Panc1 (cell line): ENCODE measurements at regions not wholly inside any gene's neighbourhood (a gene's known extent, or its start where the extent isn't known, plus 50 kb on each side); places are given as distances from the start of the nearest gene placed in this dataset.

Experiments used
- ATAC-seq: fragments of 200-7000 bp; cut with Tn5 transposase; 2 replicates; pipeline ENCODE4 v1.9.1; 2020; ENCODE audit warnings: mild to moderate bottlenecking, moderate library complexity
- BruUV-seq: library from RNA; stranded (reverse); fragments of 400-500 nt; replicated peaks from 2 replicates; lab custom pipeline; 2021; lab: Mats Ljungman, UMichigan
- CTCF ChIA-PET: fragments of 300-600 bp; sonication (Branson Sonifier 250); formaldehyde crosslinking; loops from one replicate; lab custom pipeline; 2022; ENCODE audit warnings: antibody characterized with exemption; lab: Charles Lee
- POLR2A ChIA-PET: fragments of 300-600 bp; sonication (Branson Sonifier 250); formaldehyde crosslinking; loops from one replicate; lab custom pipeline; 2022; ENCODE audit warnings: antibody characterized with exemption; lab: Charles Lee
- DNase-seq: peaks from one replicate; pipeline ENCODE4 v3.0.0-alpha.2; 2010; ENCODE audit warnings: low read depth, low spot score
- H3K27ac ChIP-seq: 2 replicates; pipeline ENCODE4 v1.5.1; 2011; ENCODE audit warnings: mild to moderate bottlenecking, low read length, inconsistent platforms
- H3K27me3 ChIP-seq: fragments of 200-500 bp; sonication (Bioruptor generic); 2 replicates; pipeline ENCODE4 v1.6.0; 2014; ENCODE audit warnings: low read length, inconsistent platforms; ENCODE audit not compliant: control insufficient read depth, insufficient read depth
- H3K36me3 ChIP-seq: fragments of 200-500 bp; sonication (Bioruptor generic); 2 replicates; pipeline ENCODE4 v1.5.1; 2014; ENCODE audit warnings: inconsistent platforms, mild to moderate bottlenecking, low read length, moderate library complexity; ENCODE audit not compliant: control insufficient read depth, insufficient read depth
- H3K4me1 ChIP-seq: 2 replicates; pipeline ENCODE4 v1.5.1; 2011; ENCODE audit warnings: inconsistent platforms, mild to moderate bottlenecking, low read length, moderate library complexity; ENCODE audit not compliant: control insufficient read depth, insufficient read depth
- H3K4me3 ChIP-seq, 2 experiments: 2 replicates each; pipeline ENCODE4 v1.5.1; 2011 to 2012; ENCODE audit warnings: low read depth in 2 of 2, low read length in 2 of 2, mild to moderate bottlenecking in 2 of 2, inconsistent platforms in 1 of 2, moderate library complexity in 1 of 2
- H3K9me3 ChIP-seq: fragments of 200-500 bp; sonication (Bioruptor generic); 2 replicates; pipeline ENCODE4 v1.5.1; 2014; ENCODE audit warnings: low read depth, mild to moderate bottlenecking, inconsistent platforms, low read length, moderate library complexity; ENCODE audit not compliant: control insufficient read depth, insufficient read depth
- CTCF ChIP-seq: fragments of 450-650 bp; IDR thresholded peaks from 2 replicates; pipeline ENCODE4 v1.5.1; 2017; ENCODE audit warnings: mild to moderate bottlenecking
- POLR2AphosphoS5 ChIP-seq: IDR thresholded peaks from 2 replicates; pipeline ENCODE4 v1.6.1; 2012; ENCODE audit warnings: mild to moderate bottlenecking, low read depth, low read length, moderate library complexity
- REST ChIP-seq, 2 experiments: IDR thresholded peaks; 2 replicates each; pipeline ENCODE4 v1.6.1; 2011 to 2012; ENCODE audit warnings: low read depth in 2 of 2, control low read depth in 1 of 2, low read length in 1 of 2, mild to moderate bottlenecking in 1 of 2, moderate library complexity in 1 of 2; ENCODE audit not compliant: insufficient read depth in 1 of 2
- SIN3A ChIP-seq: IDR thresholded peaks from 2 replicates; pipeline ENCODE4 v1.6.1; 2012; ENCODE audit warnings: low read depth, mild to moderate bottlenecking, low read length, moderate library complexity, borderline replicate concordance; ENCODE audit not compliant: insufficient read depth
- TCF7L2 ChIP-seq: IDR thresholded peaks from 2 replicates; pipeline ENCODE4 v1.6.1; 2011; ENCODE audit warnings: mild to moderate bottlenecking, low read depth, low read length, inconsistent platforms
- in situ Hi-C: cut with HindIII; loops from 2 replicates; pipeline ENCODE4 v1.10.0; 2016; ENCODE audit warnings: low sequenced_read_pairs, low pct_unique_long_range_greater_than_20kb
- intact Hi-C: fragments of 100-400 bp; cut with micrococcal nuclease; formaldehyde crosslinking; loops from one replicate; pipeline ENCODE4 v1.10.0; 2022; ENCODE audit not compliant: unreplicated experiment

- POLR2A ChIA-PET, result no interaction called here
- H3K4me1 ChIP-seq, result no peaks in the 10 kb centered on the region
- no peak for ATAC-seq
- BruUV-seq, result no TSS peak
- no peak for DNase-seq
- intact Hi-C loops, result no loop called here
- H3K27me3 ChIP-seq, result no peaks in the 10 kb centered on the region
- no peaks in the 10 kb centered on the region for H3K9me3 ChIP-seq
- CTCF ChIA-PET, result no interaction called here
- no peak overlapping the region for H3K4me3 ChIP-seq
- no peaks in the 10 kb centered on the region for H3K36me3 ChIP-seq
- H3K27ac ChIP-seq, result no peak overlapping the region
- no peak for TF ChIP-seq TCF7L2
- no peak for TF ChIP-seq REST (IDR thresholded peaks at IDR 0.05; ENCODE audit: insufficient read depth in 1 of 2, low read depth in 2 of 2, low read length in 1 of 2)
- no peak for TF ChIP-seq POLR2AphosphoS5
- no peak for TF ChIP-seq SIN3A
- no peak for TF ChIP-seq CTCF
- in situ Hi-C loops, result no loop called here
These were observed 559.4 kb downstream of the TOX3 start for GRCh38 chr16:51987519-51987918.

- BruUV-seq, result no TSS peak
- no peaks in the 10 kb centered on the region for H3K4me1 ChIP-seq
- in situ Hi-C loops (no loop called here), intact Hi-C loops (no loop called here)
- DNase-seq (no peak), ATAC-seq (no peak)
- ChIA-PET CTCF (no interaction called here), POLR2A (no interaction called here)
- no peak overlapping the region for H3K4me3 ChIP-seq
- no peaks in the 10 kb centered on the region for H3K9me3 ChIP-seq
- H3K27me3 ChIP-seq, result no peaks in the 10 kb centered on the region
- no peaks in the 10 kb centered on the region for H3K36me3 ChIP-seq
- TF ChIP-seq SIN3A, result no peak
- no peak for TF ChIP-seq REST (IDR thresholded peaks at IDR 0.05; ENCODE audit: insufficient read depth in 1 of 2, low read depth in 2 of 2, low read length in 1 of 2)
- no peak for TF ChIP-seq TCF7L2
- TF ChIP-seq CTCF, result no peak
- TF ChIP-seq POLR2AphosphoS5, result no peak
- H3K27ac ChIP-seq, result no peak overlapping the region
These were observed 560.2 kb downstream of the TOX3 start for GRCh38 chr16:51986717-51987116.
